Peyer's patch (tissue), 4 donors: ENCODE measurements at regions not wholly inside any gene's neighbourhood (a gene's known extent, or its start where the extent isn't known, plus 50 kb on each side); places are given as distances from the start of the nearest gene placed in this dataset.

ENCODE experiments used
- CTCF ChIP-seq, 6 experiments: fragments of 450-650 bp in 4 of 6; fragments of 200-600 bp in 2 of 6; sonication (generic) in 1 of 6; IDR thresholded peaks; one replicate each; pipeline ENCODE4 v1.5.1; 2017 to 2019; ENCODE audit warnings: antibody characterized with exemption in 6 of 6, mild to moderate bottlenecking in 3 of 6, moderate library complexity in 1 of 6
- POLR2A ChIP-seq, 2 donors: fragments of 450-650 bp; IDR thresholded peaks; one replicate each; pipeline ENCODE4 v1.5.1; 2017; ENCODE audit warnings: antibody characterized with exemption in 2 of 2, mild to moderate bottlenecking in 2 of 2, moderate library complexity in 2 of 2

- TF ChIP-seq CTCF (IDR thresholded peaks at IDR 0.05) = no peak
- TF ChIP-seq POLR2A (IDR thresholded peaks at IDR 0.05) = no peak
These were observed 151.0 kb upstream of the PAPPA start for GRCh38 chr9:116002624-116003023.
